ENCODE measurements at regions not wholly inside any gene's neighbourhood (a gene's known extent, or its start where the extent isn't known, plus 50 kb on each side); places are given as distances from the start of the nearest gene placed in this dataset.

GRCh38 chr17:72399023-72399607 lies 278.3 kb downstream of the SOX9 start:
- Mint-ChIP-seq H3K4me3 (no peak overlapping the region), H3K27me3 (ENCODE audit: low read depth) (peaks cover 2% of the 10 kb centered on the region), H3K36me3 (ENCODE audit: low read depth) (no peaks in the 10 kb centered on the region), H3K4me1 (ENCODE audit: low read depth) (no peaks in the 10 kb centered on the region), H3K9me3 (ENCODE audit: insufficient read depth) (no peaks in the 10 kb centered on the region), H3K27ac (no peak overlapping the region)
- DNase-seq: no peak
- ChIA-PET CTCF (no interaction called here), POLR2A (no interaction called here)
- no peak for ATAC-seq

GRCh38 chr17:72399608-72400487 lies 279.0 kb downstream of the SOX9 start:
- CTCF ChIA-PET: no interaction called here
- Mint-ChIP-seq H3K4me1 (ENCODE audit: low read depth) (no peaks in the 10 kb centered on the region), H3K4me3 (no peak overlapping the region), H3K36me3 (ENCODE audit: low read depth) (no peaks in the 10 kb centered on the region), H3K27ac (no peak overlapping the region), H3K27me3 (ENCODE audit: low read depth) (peaks cover 2% of the 10 kb centered on the region), H3K9me3 (ENCODE audit: insufficient read depth) (no peaks in the 10 kb centered on the region)
- ATAC-seq (no peak), DNase-seq (no peak)
- POLR2A ChIA-PET: no interaction called here

GRCh38 chr17:72400488-72400827 lies 279.6 kb downstream of the SOX9 start:
- H3K27ac Mint-ChIP-seq: no peak overlapping the region
- H3K9me3 Mint-ChIP-seq (ENCODE audit: insufficient read depth): no peaks in the 10 kb centered on the region
- ATAC-seq (no peak), DNase-seq (no peak)
- no peaks in the 10 kb centered on the region for H3K4me1 Mint-ChIP-seq (ENCODE audit: low read depth)
- no peak overlapping the region for H3K4me3 Mint-ChIP-seq
- ChIA-PET POLR2A (no interaction called here), CTCF (no interaction called here)
- peaks cover 2% of the 10 kb centered on the region for H3K27me3 Mint-ChIP-seq (ENCODE audit: low read depth)
- no peaks in the 10 kb centered on the region for H3K36me3 Mint-ChIP-seq (ENCODE audit: low read depth)

- no peaks in the 10 kb centered on the region for H3K36me3 Mint-ChIP-seq (ENCODE audit: low read depth)
- ChIA-PET CTCF (no interaction called here), POLR2A (no interaction called here)
- H3K4me1 Mint-ChIP-seq (ENCODE audit: low read depth): no peaks in the 10 kb centered on the region
- peaks cover 2% of the 10 kb centered on the region for H3K27me3 Mint-ChIP-seq (ENCODE audit: low read depth)
- H3K27ac Mint-ChIP-seq: no peak overlapping the region
- H3K9me3 Mint-ChIP-seq (ENCODE audit: insufficient read depth): no peaks in the 10 kb centered on the region
- DNase-seq (no peak), ATAC-seq (no peak)
- no peak overlapping the region for H3K4me3 Mint-ChIP-seq
These were observed 280.0 kb downstream of the SOX9 start for GRCh38 chr17:72400863-72401262.

- H3K4me1 Mint-ChIP-seq (ENCODE audit: low read depth): no peaks in the 10 kb centered on the region
- H3K4me3 Mint-ChIP-seq: no peak overlapping the region
- H3K27ac Mint-ChIP-seq: no peak overlapping the region
- no peaks in the 10 kb centered on the region for H3K36me3 Mint-ChIP-seq (ENCODE audit: low read depth)
- no peaks in the 10 kb centered on the region for H3K9me3 Mint-ChIP-seq (ENCODE audit: insufficient read depth)
- ATAC-seq (no peak), DNase-seq (no peak)
- CTCF ChIA-PET: no interaction called here
- peaks cover 2% of the 10 kb centered on the region for H3K27me3 Mint-ChIP-seq (ENCODE audit: low read depth)
- POLR2A ChIA-PET: no interaction called here
These were observed 281.3 kb downstream of the SOX9 start for GRCh38 chr17:72401883-72402726.

GRCh38 chr17:72402727-72403210 lies 281.9 kb downstream of the SOX9 start:
- Mint-ChIP-seq H3K27ac (no peak overlapping the region), H3K4me3 (no peak overlapping the region), H3K9me3 (ENCODE audit: insufficient read depth) (no peaks in the 10 kb centered on the region), H3K36me3 (ENCODE audit: low read depth) (no peaks in the 10 kb centered on the region), H3K4me1 (ENCODE audit: low read depth) (no peaks in the 10 kb centered on the region), H3K27me3 (ENCODE audit: low read depth) (peaks cover 2% of the 10 kb centered on the region)
- POLR2A ChIA-PET: no interaction called here
- ATAC-seq: no peak
- no peak for DNase-seq
- CTCF ChIA-PET: no interaction called here

- peaks cover 2% of the 10 kb centered on the region for H3K27me3 Mint-ChIP-seq (ENCODE audit: low read depth)
- ChIA-PET POLR2A (no interaction called here), CTCF (no interaction called here)
- H3K27ac Mint-ChIP-seq: no peak overlapping the region
- no peak for DNase-seq
- H3K36me3 Mint-ChIP-seq (ENCODE audit: low read depth): no peaks in the 10 kb centered on the region
- no peak overlapping the region for H3K4me3 Mint-ChIP-seq
- no peak for ATAC-seq
- no peaks in the 10 kb centered on the region for H3K4me1 Mint-ChIP-seq (ENCODE audit: low read depth)
- no peaks in the 10 kb centered on the region for H3K9me3 Mint-ChIP-seq (ENCODE audit: insufficient read depth)
These were observed 282.9 kb downstream of the SOX9 start for GRCh38 chr17:72403713-72404209.

GRCh38 chr17:72404872-72405271 lies 284.1 kb downstream of the SOX9 start:
- Mint-ChIP-seq H3K4me1 (ENCODE audit: low read depth) (no peaks in the 10 kb centered on the region), H3K9me3 (ENCODE audit: insufficient read depth) (no peaks in the 10 kb centered on the region), H3K27me3 (ENCODE audit: low read depth) (peaks cover 2% of the 10 kb centered on the region), H3K36me3 (ENCODE audit: low read depth) (no peaks in the 10 kb centered on the region), H3K27ac (no peak overlapping the region), H3K4me3 (no peak overlapping the region)
- no peak for ATAC-seq
- DNase-seq: no peak
- ChIA-PET POLR2A (no interaction called here), CTCF (no interaction called here)

- Mint-ChIP-seq H3K4me1 (ENCODE audit: low read depth) (no peaks in the 10 kb centered on the region), H3K9me3 (ENCODE audit: insufficient read depth) (no peaks in the 10 kb centered on the region), H3K27ac (no peak overlapping the region), H3K36me3 (ENCODE audit: low read depth) (no peaks in the 10 kb centered on the region), H3K4me3 (no peak overlapping the region), H3K27me3 (ENCODE audit: low read depth) (peaks cover 2% of the 10 kb centered on the region)
- ChIA-PET CTCF (no interaction called here), POLR2A (no interaction called here)
- ATAC-seq (no peak), DNase-seq (no peak)
These were observed 284.9 kb downstream of the SOX9 start for GRCh38 chr17:72405662-72406230.

GRCh38 chr17:72406498-72406897 lies 285.7 kb downstream of the SOX9 start:
- POLR2A ChIA-PET: no interaction called here
- no peaks in the 10 kb centered on the region for H3K4me1 Mint-ChIP-seq (ENCODE audit: low read depth)
- no peaks in the 10 kb centered on the region for H3K36me3 Mint-ChIP-seq (ENCODE audit: low read depth)
- peaks cover 2% of the 10 kb centered on the region for H3K27me3 Mint-ChIP-seq (ENCODE audit: low read depth)
- no peak for DNase-seq
- no peak overlapping the region for H3K27ac Mint-ChIP-seq
- no peak overlapping the region for H3K4me3 Mint-ChIP-seq
- CTCF ChIA-PET: no interaction called here
- no peak for ATAC-seq
- no peaks in the 10 kb centered on the region for H3K9me3 Mint-ChIP-seq (ENCODE audit: insufficient read depth)

GRCh38 chr17:72407336-72407909 lies 286.6 kb downstream of the SOX9 start:
- H3K4me1 Mint-ChIP-seq (ENCODE audit: low read depth): no peaks in the 10 kb centered on the region
- no peaks in the 10 kb centered on the region for H3K36me3 Mint-ChIP-seq (ENCODE audit: low read depth)
- ChIA-PET POLR2A (no interaction called here), CTCF (no interaction called here)
- H3K27ac Mint-ChIP-seq: no peak overlapping the region
- H3K27me3 Mint-ChIP-seq (ENCODE audit: low read depth): peaks cover 2% of the 10 kb centered on the region
- no peak overlapping the region for H3K4me3 Mint-ChIP-seq
- DNase-seq (no peak), ATAC-seq (no peak)
- no peaks in the 10 kb centered on the region for H3K9me3 Mint-ChIP-seq (ENCODE audit: insufficient read depth)

GRCh38 chr17:72407931-72408330 lies 287.1 kb downstream of the SOX9 start:
- ChIA-PET CTCF (no interaction called here), POLR2A (no interaction called here)
- Mint-ChIP-seq H3K36me3 (ENCODE audit: low read depth) (no peaks in the 10 kb centered on the region), H3K27ac (no peak overlapping the region), H3K9me3 (ENCODE audit: insufficient read depth) (no peaks in the 10 kb centered on the region), H3K4me1 (ENCODE audit: low read depth) (no peaks in the 10 kb centered on the region), H3K27me3 (ENCODE audit: low read depth) (peaks cover 2% of the 10 kb centered on the region), H3K4me3 (no peak overlapping the region)
- ATAC-seq (no peak), DNase-seq (no peak)
